GM23338 (cell line): ENCODE measurements at regions not wholly inside any gene's neighbourhood (a gene's known extent, or its start where the extent isn't known, plus 50 kb on each side); places are given as distances from the start of the nearest gene placed in this dataset.
A peak's percentile ranks its signal among the peaks of the same experiment; 100 is the strongest.

Experiments used
- ATAC-seq: fragments of 200-7000 bp; cut with Tn5 transposase; 3 replicates; pipeline ENCODE4 v1.9.1; 2020
- DNase-seq: peaks from one replicate; pipeline ENCODE4 v3.0.0-alpha.2; 2015; ENCODE audit warnings: low spot score
- H2AFZ ChIP-seq: fragments of 200-600 bp; sonication (generic); 2 replicates; pipeline ENCODE4 v1.8.0; 2016; ENCODE audit warnings: antibody characterized with exemption, mild to moderate bottlenecking, moderate library complexity
- H3F3A ChIP-seq: fragments of 200-600 bp; sonication (generic); replicated peaks from 2 replicates; pipeline ENCODE4 v1.8.0; 2017; ENCODE audit warnings: antibody characterized with exemption, mixed run types, low read depth
- H3K27ac ChIP-seq: fragments of 200-600 bp; sonication (generic); 2 replicates; pipeline ENCODE4 v1.6.1; 2016; ENCODE audit warnings: low read depth
- H3K27me3 ChIP-seq: fragments of 200-600 bp; sonication (generic); 2 replicates; pipeline ENCODE4 v1.8.0; 2016; ENCODE audit warnings: mild to moderate bottlenecking, mixed run types, moderate library complexity; ENCODE audit not compliant: insufficient read depth
- H3K36me3 ChIP-seq: fragments of 200-600 bp; sonication (generic); 2 replicates; pipeline ENCODE4 v1.8.0; 2016; ENCODE audit warnings: mild to moderate bottlenecking; ENCODE audit not compliant: insufficient read depth
- H3K4me1 ChIP-seq: fragments of 200-600 bp; sonication (generic); 2 replicates; pipeline ENCODE4 v1.8.0; 2016; ENCODE audit warnings: mild to moderate bottlenecking, moderate library complexity; ENCODE audit not compliant: insufficient read depth
- H3K4me2 ChIP-seq: fragments of 200-600 bp; sonication (generic); 2 replicates; pipeline ENCODE4 v1.7.1; 2017; ENCODE audit warnings: mixed run types
- H3K4me3 ChIP-seq: fragments of 200-600 bp; sonication (generic); 2 replicates; pipeline ENCODE4 v1.6.1; 2016; ENCODE audit warnings: mixed run types
- H3K79me2 ChIP-seq: fragments of 200-600 bp; sonication (generic); replicated peaks from 2 replicates; pipeline ENCODE4 v1.8.0; 2017; ENCODE audit warnings: mild to moderate bottlenecking; ENCODE audit not compliant: insufficient read depth
- H3K9me2 ChIP-seq: fragments of 200-600 bp; sonication (generic); 2 replicates; pipeline ENCODE4 v1.8.0; 2017; ENCODE audit not compliant: insufficient read depth
- H4K20me1 ChIP-seq: fragments of 200-600 bp; sonication (generic); replicated peaks from 2 replicates; pipeline ENCODE4 v1.8.0; 2017; ENCODE audit warnings: mild to moderate bottlenecking; ENCODE audit not compliant: insufficient read depth
- H3K27ac Mint-ChIP-seq: 2 replicates; pipeline ENCODE4 v1.8.0; 2020; ENCODE audit warnings: inconsistent platforms, mild to moderate bottlenecking, moderate library complexity, mixed read lengths
- H3K27me3 Mint-ChIP-seq: 3 replicates; pipeline ENCODE4 v1.8.0; 2022; ENCODE audit warnings: low read depth, mild to moderate bottlenecking, moderate library complexity, mixed read lengths, inconsistent platforms; ENCODE audit not compliant: insufficient read depth, poor library complexity
- H3K36me3 Mint-ChIP-seq: 3 replicates; pipeline ENCODE4 v1.8.0; 2021; ENCODE audit warnings: low read depth, mild to moderate bottlenecking, inconsistent platforms, moderate library complexity, mixed read lengths
- H3K4me1 Mint-ChIP-seq: 3 replicates; pipeline ENCODE4 v1.8.0; 2020; ENCODE audit warnings: mild to moderate bottlenecking, inconsistent platforms, mixed read lengths
- H3K4me3 Mint-ChIP-seq: 3 replicates; pipeline ENCODE4 v1.8.0; 2021; ENCODE audit warnings: moderate library complexity, mild to moderate bottlenecking, inconsistent platforms, mixed read lengths
- H3K9me3 Mint-ChIP-seq: 3 replicates; pipeline ENCODE4 v1.8.0; 2020; ENCODE audit warnings: moderate library complexity, mild to moderate bottlenecking, inconsistent platforms, mixed read lengths
- CREB1 ChIP-seq: fragments of 250-450 bp; sonication (Bioruptor Pico); IDR thresholded peaks from 2 replicates; pipeline ENCODE4 v1.5.0; 2020; ENCODE audit warnings: low read depth, mild to moderate bottlenecking, moderate library complexity
- CTCF ChIP-seq, 2 experiments: fragments of 200-600 bp in 1 of 2; sonication (generic) in 1 of 2; conservative IDR thresholded peaks; 2 replicates each; pipeline versions ENCODE4 v1.5.1 to v1.6.1; 2016 to 2017; ENCODE audit warnings: antibody characterized with exemption in 2 of 2, low read depth in 2 of 2, mild to moderate bottlenecking in 2 of 2, moderate library complexity in 1 of 2
- ETS1 ChIP-seq: IDR thresholded peaks from 2 replicates; pipeline ENCODE4 v1.6.1; 2016; ENCODE audit warnings: antibody characterized with exemption
- EZH2 ChIP-seq: fragments of 200-600 bp; sonication (generic); IDR thresholded peaks from one replicate; pipeline ENCODE4 v1.8.0; 2017; ENCODE audit warnings: antibody characterized with exemption, mild to moderate bottlenecking, low read depth; ENCODE audit not compliant: unreplicated experiment
- EZH2phosphoT487 ChIP-seq: fragments of 200-600 bp; sonication (generic); IDR thresholded peaks from one replicate; pipeline ENCODE4 v1.8.1; 2018; ENCODE audit warnings: antibody characterized with exemption; ENCODE audit not compliant: unreplicated experiment
- JUNB ChIP-seq: IDR thresholded peaks from one replicate; pipeline ENCODE4 v1.6.1; 2016; ENCODE audit warnings: antibody characterized with exemption; ENCODE audit not compliant: unreplicated experiment
- NANOG ChIP-seq: IDR thresholded peaks from 2 replicates; pipeline ENCODE4 v1.6.1; 2016; ENCODE audit warnings: antibody characterized with exemption, borderline replicate concordance
- POLR2AphosphoS5 ChIP-seq: IDR thresholded peaks from 2 replicates; pipeline ENCODE4 v1.6.1; 2016; ENCODE audit warnings: antibody characterized with exemption, low read depth
- REST ChIP-seq: IDR thresholded peaks from one replicate; pipeline ENCODE4 v1.6.1; 2018; ENCODE audit warnings: antibody characterized with exemption; ENCODE audit not compliant: unreplicated experiment
- STAT1 ChIP-seq: IDR thresholded peaks from one replicate; pipeline ENCODE4 v1.6.1; 2016; ENCODE audit warnings: antibody characterized with exemption; ENCODE audit not compliant: unreplicated experiment
- ZNF114 ChIP-seq: fragments of 250-450 bp; sonication (Bioruptor Pico); IDR thresholded peaks from 2 replicates; pipeline ENCODE4 v1.5.0; 2020; ENCODE audit warnings: mild to moderate bottlenecking, moderate library complexity
- ZNF331 ChIP-seq: fragments of 250-450 bp; sonication (Bioruptor Pico); IDR thresholded peaks from 2 replicates; pipeline ENCODE4 v1.5.0; 2020; ENCODE audit warnings: low read depth, mild to moderate bottlenecking, moderate library complexity
- ZNF462 ChIP-seq: fragments of 250-450 bp; sonication (Bioruptor Pico); IDR thresholded peaks from 2 replicates; pipeline ENCODE4 v1.5.0; 2020; ENCODE audit warnings: mild to moderate bottlenecking, moderate library complexity

- H3K27ac ChIP-seq = no peak overlapping the region
- no peaks in the 10 kb centered on the region for H3K36me3 ChIP-seq
- H3K4me3 Mint-ChIP-seq = no peak overlapping the region
- H3K4me1 Mint-ChIP-seq = peaks cover 8% of the 10 kb centered on the region; the same call in 2 of the 3 replicates
- H3K9me3 Mint-ChIP-seq = peaks cover 2% of the 10 kb centered on the region; the same call in 1 of the 3 replicates
- no peaks in the 10 kb centered on the region for H4K20me1 ChIP-seq
- no peaks in the 10 kb centered on the region for H3K27me3 ChIP-seq
- H3K4me2 ChIP-seq = no peak overlapping the region
- H3K79me2 ChIP-seq = no peaks in the 10 kb centered on the region
- H3F3A ChIP-seq = no peaks in the 10 kb centered on the region
- H2AFZ ChIP-seq = peak overlapping the region; percentile 4; the same call in 1 of the 2 replicates
- H3K9me2 ChIP-seq = 0 out of 2 replicates have a peak, but pooled peaks cover 9% of the 10 kb centered on the region
- H3K4me1 ChIP-seq = no peaks in the 10 kb centered on the region
- no peak for ATAC-seq
- TF ChIP-seq CREB1 (CRISPR knock-in tag) = no peak
- TF ChIP-seq POLR2AphosphoS5 = no peak
- no peak for TF ChIP-seq ZNF114 (CRISPR knock-in tag)
- TF ChIP-seq EZH2 = no peak
- TF ChIP-seq ZNF331 = no peak
- no peak for TF ChIP-seq ZNF462
- no peak for TF ChIP-seq REST
- no peak for TF ChIP-seq JUNB
- no peak for TF ChIP-seq NANOG
- no peak for TF ChIP-seq STAT1
- no peak for TF ChIP-seq CTCF (conservative IDR thresholded peaks at IDR 0.05; ENCODE audit: low read depth in 2 of 2)
- no peak for TF ChIP-seq ETS1
- no peak for TF ChIP-seq EZH2phosphoT487
- H3K4me3 ChIP-seq = no peak overlapping the region
- H3K27ac Mint-ChIP-seq = no peak overlapping the region
- H3K27me3 Mint-ChIP-seq = no peaks in the 10 kb centered on the region
- peaks cover 2% of the 10 kb centered on the region; the same call in 2 of the 3 replicates for H3K36me3 Mint-ChIP-seq
- DNase-seq = no peak
These were observed 168.8 kb upstream of the ALCAM start for GRCh38 chr3:105197863-105198262.
